ENCODE measurements at regions not wholly inside any gene's neighbourhood (a gene's known extent, or its start where the extent isn't known, plus 50 kb on each side); places are given as distances from the start of the nearest gene placed in this dataset.

DNA sequence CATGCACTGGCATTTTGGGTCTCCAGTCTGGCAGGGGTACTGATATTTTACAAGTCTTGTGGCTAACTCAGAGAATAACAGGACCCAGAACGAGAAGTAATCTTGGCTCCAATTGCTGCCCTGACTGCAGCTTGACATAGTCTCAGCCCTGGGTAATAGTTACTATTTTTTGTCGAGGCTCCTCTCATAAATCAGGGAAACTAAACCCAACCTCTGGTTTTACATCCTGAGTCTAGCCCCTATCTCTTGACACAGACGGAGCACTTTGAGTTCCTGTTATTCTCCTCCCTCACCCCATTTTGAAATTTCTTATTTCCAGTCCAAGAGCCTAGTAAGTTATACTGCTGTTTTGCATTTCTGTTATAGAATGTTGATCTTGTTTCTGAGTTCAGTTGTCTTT is 276.1 kb upstream of the GOLIM4 start:
- TF ChIP-seq, protein P1, sequence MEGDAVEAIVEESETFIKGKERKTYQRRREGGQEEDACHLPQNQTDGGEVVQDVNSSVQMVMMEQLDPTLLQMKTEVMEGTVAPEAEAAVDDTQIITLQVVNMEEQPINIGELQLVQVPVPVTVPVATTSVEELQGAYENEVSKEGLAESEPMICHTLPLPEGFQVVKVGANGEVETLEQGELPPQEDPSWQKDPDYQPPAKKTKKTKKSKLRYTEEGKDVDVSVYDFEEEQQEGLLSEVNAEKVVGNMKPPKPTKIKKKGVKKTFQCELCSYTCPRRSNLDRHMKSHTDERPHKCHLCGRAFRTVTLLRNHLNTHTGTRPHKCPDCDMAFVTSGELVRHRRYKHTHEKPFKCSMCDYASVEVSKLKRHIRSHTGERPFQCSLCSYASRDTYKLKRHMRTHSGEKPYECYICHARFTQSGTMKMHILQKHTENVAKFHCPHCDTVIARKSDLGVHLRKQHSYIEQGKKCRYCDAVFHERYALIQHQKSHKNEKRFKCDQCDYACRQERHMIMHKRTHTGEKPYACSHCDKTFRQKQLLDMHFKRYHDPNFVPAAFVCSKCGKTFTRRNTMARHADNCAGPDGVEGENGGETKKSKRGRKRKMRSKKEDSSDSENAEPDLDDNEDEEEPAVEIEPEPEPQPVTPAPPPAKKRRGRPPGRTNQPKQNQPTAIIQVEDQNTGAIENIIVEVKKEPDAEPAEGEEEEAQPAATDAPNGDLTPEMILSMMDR (IDR thresholded peaks at IDR 0.05): no peak
- Mint-ChIP-seq H3K27ac (ENCODE audit: unreplicated experiment) (no peak overlapping the region), H3K4me3 (ENCODE audit: unreplicated experiment) (no peak overlapping the region), H3K9me3 (ENCODE audit: low read depth) (peaks cover 5% of the 10 kb centered on the region), H3K36me3 (ENCODE audit: low read depth) (no peaks in the 10 kb centered on the region), H3K27me3 (ENCODE audit: low read depth) (no peaks in the 10 kb centered on the region), H3K4me1 (ENCODE audit: low read depth) (no peaks in the 10 kb centered on the region)
- DNase-seq (ENCODE audit: low spot score): no peak

DNA sequence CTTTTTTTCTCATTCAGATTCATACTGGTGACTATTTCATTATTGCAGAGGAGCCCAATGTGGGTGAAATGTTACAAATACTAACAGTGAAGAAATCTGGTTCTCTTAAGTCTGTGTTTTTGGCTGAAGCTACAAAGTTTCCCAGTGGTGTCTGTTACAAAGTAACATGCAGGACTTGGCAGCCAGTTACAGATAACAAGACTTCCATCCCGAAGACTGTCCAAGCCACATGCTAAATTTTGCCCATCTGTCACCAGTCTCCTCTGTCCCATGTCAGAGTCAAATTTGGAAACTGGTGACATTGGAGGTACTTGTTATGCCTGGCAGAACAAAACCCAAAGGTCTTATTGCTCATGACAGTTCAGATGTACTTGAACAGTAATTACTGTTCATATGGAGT is 269.2 kb upstream of the GOLIM4 start:
- no peak for DNase-seq (ENCODE audit: low spot score)
- TF ChIP-seq, protein P1 (IDR thresholded peaks at IDR 0.05): no peak
- H3K27me3 Mint-ChIP-seq (ENCODE audit: low read depth): no peaks in the 10 kb centered on the region
- H3K36me3 Mint-ChIP-seq (ENCODE audit: low read depth): no peaks in the 10 kb centered on the region
- no peaks in the 10 kb centered on the region for H3K9me3 Mint-ChIP-seq (ENCODE audit: low read depth)
- no peaks in the 10 kb centered on the region for H3K4me1 Mint-ChIP-seq (ENCODE audit: low read depth)
- no peak overlapping the region for H3K27ac Mint-ChIP-seq (ENCODE audit: unreplicated experiment)
- H3K4me3 Mint-ChIP-seq (ENCODE audit: unreplicated experiment): no peak overlapping the region

DNA sequence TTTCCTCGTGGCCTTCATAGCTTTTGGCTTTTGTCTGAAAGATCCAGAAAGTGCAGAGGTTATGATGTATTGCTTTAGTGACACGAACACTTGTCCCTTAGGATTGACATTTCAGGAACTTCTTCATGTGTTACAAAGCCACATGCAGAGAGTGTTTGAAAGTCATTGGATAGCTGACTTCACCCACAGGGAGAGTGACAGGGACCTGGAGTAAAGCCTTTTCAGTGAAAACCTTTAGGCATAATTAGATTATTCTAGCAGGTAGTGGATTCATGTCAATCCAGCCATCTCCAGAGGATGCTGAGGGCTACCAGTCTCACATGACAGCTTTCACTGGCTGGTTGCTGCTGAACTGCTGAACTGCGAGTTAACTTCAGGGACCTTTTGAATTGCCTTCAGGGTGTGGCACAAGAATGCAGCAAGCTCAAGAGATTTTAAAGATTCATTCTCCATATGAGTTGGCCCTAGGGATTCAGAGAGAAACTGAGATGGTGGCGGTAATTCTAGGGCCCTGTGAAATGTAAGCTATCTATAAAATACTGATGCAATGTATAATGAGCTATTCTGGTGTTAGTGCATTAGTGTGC is 267.0 kb upstream of the GOLIM4 start:
- TF ChIP-seq, protein P1 (IDR thresholded peaks at IDR 0.05): no peak
- Mint-ChIP-seq H3K9me3 (ENCODE audit: low read depth) (no peaks in the 10 kb centered on the region), H3K4me3 (ENCODE audit: unreplicated experiment) (no peak overlapping the region), H3K36me3 (ENCODE audit: low read depth) (no peaks in the 10 kb centered on the region), H3K27me3 (ENCODE audit: low read depth) (no peaks in the 10 kb centered on the region), H3K27ac (ENCODE audit: unreplicated experiment) (no peak overlapping the region), H3K4me1 (ENCODE audit: low read depth) (no peaks in the 10 kb centered on the region)
- no peak for DNase-seq (ENCODE audit: low spot score)

DNA sequence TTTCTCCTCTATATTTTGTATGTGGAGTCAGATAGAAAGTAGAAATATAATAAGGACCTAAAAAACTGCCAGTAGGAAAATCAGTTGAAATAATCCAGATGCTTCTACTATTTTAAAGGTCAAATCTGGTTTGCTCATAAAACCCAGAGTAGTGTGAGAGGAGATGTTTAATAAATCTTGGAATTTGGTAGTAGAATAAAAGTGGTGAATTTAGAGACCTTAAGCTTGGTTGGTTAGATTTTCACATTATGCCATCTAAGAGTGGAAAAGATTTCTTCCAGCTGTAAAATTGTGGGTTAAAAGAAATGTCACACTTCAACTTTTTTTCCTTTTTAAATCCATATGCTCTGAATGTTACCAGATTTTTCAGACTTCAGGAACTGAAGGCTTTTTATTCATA is 266.4 kb upstream of the GOLIM4 start:
- Mint-ChIP-seq H3K4me1 (ENCODE audit: low read depth) (no peaks in the 10 kb centered on the region), H3K9me3 (ENCODE audit: low read depth) (no peaks in the 10 kb centered on the region), H3K27me3 (ENCODE audit: low read depth) (no peaks in the 10 kb centered on the region), H3K27ac (ENCODE audit: unreplicated experiment) (no peak overlapping the region), H3K36me3 (ENCODE audit: low read depth) (no peaks in the 10 kb centered on the region), H3K4me3 (ENCODE audit: unreplicated experiment) (no peak overlapping the region)
- TF ChIP-seq, protein P1 (IDR thresholded peaks at IDR 0.05): no peak
- no peak for DNase-seq (ENCODE audit: low spot score)

DNA sequence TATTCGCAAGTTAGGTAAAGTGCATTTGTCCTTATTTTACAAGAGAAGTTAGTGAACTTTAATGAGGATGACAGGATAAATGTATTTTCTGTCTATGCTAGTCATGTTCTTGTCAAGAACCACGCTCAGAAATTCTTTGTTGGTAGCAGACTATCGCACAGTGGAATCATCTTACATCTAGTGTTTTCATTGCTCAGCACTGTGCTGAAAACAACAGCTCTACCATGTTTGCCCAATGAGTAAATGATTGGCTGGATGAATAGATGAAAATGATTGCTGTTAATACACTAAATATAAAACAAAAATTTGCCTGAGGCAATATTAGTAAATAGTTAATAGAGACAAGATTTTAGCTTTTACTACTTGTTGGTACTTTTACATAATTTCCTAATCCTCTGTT is 265.3 kb upstream of the GOLIM4 start:
- H3K27ac Mint-ChIP-seq (ENCODE audit: unreplicated experiment): no peak overlapping the region
- DNase-seq (ENCODE audit: low spot score): no peak
- H3K9me3 Mint-ChIP-seq (ENCODE audit: low read depth): no peaks in the 10 kb centered on the region
- H3K27me3 Mint-ChIP-seq (ENCODE audit: low read depth): no peaks in the 10 kb centered on the region
- no peak overlapping the region for H3K4me3 Mint-ChIP-seq (ENCODE audit: unreplicated experiment)
- H3K4me1 Mint-ChIP-seq (ENCODE audit: low read depth): no peaks in the 10 kb centered on the region
- H3K36me3 Mint-ChIP-seq (ENCODE audit: low read depth): no peaks in the 10 kb centered on the region
- TF ChIP-seq, protein P1 (IDR thresholded peaks at IDR 0.05): no peak
